ENCODE measurements at regions not wholly inside any gene's neighbourhood (a gene's known extent, or its start where the extent isn't known, plus 50 kb on each side); places are given as distances from the start of the nearest gene placed in this dataset.

DNA sequence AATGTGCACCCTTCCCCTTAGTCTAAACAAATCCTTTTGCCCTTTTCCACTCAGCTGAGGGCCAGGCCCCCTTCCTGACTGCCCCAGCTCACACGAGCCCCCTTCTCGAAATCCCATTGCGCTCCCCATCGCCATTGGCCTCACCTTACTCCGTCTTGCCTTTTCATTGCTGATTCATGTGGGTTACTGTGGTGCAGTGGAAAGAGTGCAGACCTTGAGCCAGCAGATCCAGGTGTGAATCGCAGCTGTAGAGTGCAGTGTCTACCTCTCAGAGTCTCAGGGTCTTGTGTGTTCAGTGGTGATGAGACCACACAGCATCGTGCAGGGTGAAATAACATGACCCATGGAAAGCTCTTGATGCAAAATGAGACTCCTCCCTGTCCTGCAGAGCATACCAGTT, 132.4 kb upstream of the APCDD1 start:
- no peak for TF ChIP-seq ZBTB21 (tag by site-specific recombination; IDR thresholded peaks at IDR 0.05)
- TF ChIP-seq ZBTB7A (tag by site-specific recombination; IDR thresholded peaks at IDR 0.05; ENCODE audit: low read depth), result no peak
- TF ChIP-seq ZNF426 (tag by site-specific recombination; IDR thresholded peaks at IDR 0.05), result no peak
- TF ChIP-seq MYNN (tag by site-specific recombination; IDR thresholded peaks at IDR 0.05; ENCODE audit: borderline replicate concordance), result no peak
- no peak for TF ChIP-seq GLIS1 (tag by site-specific recombination; IDR thresholded peaks at IDR 0.05)
- TF ChIP-seq, protein P1, sequence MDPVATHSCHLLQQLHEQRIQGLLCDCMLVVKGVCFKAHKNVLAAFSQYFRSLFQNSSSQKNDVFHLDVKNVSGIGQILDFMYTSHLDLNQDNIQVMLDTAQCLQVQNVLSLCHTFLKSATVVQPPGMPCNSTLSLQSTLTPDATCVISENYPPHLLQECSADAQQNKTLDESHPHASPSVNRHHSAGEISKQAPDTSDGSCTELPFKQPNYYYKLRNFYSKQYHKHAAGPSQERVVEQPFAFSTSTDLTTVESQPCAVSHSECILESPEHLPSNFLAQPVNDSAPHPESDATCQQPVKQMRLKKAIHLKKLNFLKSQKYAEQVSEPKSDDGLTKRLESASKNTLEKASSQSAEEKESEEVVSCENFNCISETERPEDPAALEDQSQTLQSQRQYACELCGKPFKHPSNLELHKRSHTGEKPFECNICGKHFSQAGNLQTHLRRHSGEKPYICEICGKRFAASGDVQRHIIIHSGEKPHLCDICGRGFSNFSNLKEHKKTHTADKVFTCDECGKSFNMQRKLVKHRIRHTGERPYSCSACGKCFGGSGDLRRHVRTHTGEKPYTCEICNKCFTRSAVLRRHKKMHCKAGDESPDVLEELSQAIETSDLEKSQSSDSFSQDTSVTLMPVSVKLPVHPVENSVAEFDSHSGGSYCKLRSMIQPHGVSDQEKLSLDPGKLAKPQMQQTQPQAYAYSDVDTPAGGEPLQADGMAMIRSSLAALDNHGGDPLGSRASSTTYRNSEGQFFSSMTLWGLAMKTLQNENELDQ (tag by site-specific recombination; IDR thresholded peaks at IDR 0.05; ENCODE audit: low read depth), result no peak
- TF ChIP-seq ZSCAN30 (tag by site-specific recombination; IDR thresholded peaks at IDR 0.05), result no peak
- TF ChIP-seq, protein P2, sequence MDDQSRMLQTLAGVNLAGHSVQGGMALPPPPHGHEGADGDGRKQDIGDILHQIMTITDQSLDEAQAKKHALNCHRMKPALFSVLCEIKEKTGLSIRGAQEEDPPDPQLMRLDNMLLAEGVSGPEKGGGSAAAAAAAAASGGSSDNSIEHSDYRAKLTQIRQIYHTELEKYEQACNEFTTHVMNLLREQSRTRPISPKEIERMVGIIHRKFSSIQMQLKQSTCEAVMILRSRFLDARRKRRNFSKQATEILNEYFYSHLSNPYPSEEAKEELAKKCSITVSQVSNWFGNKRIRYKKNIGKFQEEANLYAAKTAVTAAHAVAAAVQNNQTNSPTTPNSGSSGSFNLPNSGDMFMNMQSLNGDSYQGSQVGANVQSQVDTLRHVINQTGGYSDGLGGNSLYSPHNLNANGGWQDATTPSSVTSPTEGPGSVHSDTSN (CRISPR knock-in tag; IDR thresholded peaks at IDR 0.05), result no peak
- no peak for TF ChIP-seq YY1 (tag by site-specific recombination; IDR thresholded peaks at IDR 0.05)
- no peak for TF ChIP-seq ZNF837 (tag by site-specific recombination; IDR thresholded peaks at IDR 0.05)
- TF ChIP-seq, protein P3, sequence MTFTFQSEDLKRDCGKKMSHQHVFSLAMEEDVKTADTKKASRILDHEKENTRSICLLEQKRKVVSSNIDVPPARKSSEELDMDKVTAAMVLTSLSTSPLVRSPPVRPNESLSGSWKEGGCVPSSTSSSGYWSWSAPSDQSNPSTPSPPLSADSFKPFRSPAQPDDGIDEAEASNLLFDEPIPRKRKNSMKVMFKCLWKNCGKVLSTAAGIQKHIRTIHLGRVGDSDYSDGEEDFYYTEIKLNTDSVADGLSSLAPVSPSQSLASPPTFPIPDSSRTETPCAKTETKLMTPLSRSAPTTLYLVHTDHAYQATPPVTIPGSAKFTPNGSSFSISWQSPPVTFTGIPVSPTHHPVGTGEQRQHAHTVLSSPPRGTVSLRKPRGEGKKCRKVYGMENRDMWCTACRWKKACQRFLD (tag by site-specific recombination; IDR thresholded peaks at IDR 0.05), result no peak
- TF ChIP-seq ZNF138 (tag by site-specific recombination; IDR thresholded peaks at IDR 0.05; ENCODE audit: borderline replicate concordance), result no peak
